Neutrophil (primary cell): ENCODE measurements at regions not wholly inside any gene's neighbourhood (a gene's known extent, or its start where the extent isn't known, plus 50 kb on each side); places are given as distances from the start of the nearest gene placed in this dataset.

Experiments
- H3K27ac ChIP-seq: fragments of 200-600 bp; sonication (generic); 2 replicates; pipeline ENCODE4 v1.5.1; 2016; ENCODE audit warnings: mild to moderate bottlenecking, moderate library complexity
- H3K27me3 ChIP-seq: fragments of 200-600 bp; sonication (generic); 2 replicates; pipeline ENCODE4 v1.6.0; 2016; ENCODE audit warnings: mild to moderate bottlenecking
- H3K36me3 ChIP-seq: fragments of 200-600 bp; sonication (generic); 2 replicates; pipeline ENCODE4 v1.5.1; 2017
- H3K4me1 ChIP-seq, 2 experiments: fragments of 200-600 bp in 1 of 2; sonication (generic) in 1 of 2; 1 replicate in 1 of 2; 2 replicates in 1 of 2; pipeline versions ENCODE4 v1.5.1 to v1.6.1; 2013 to 2016; ENCODE audit warnings: low read depth in 1 of 2, low read length in 1 of 2, mild to moderate bottlenecking in 1 of 2, moderate library complexity in 1 of 2; ENCODE audit not compliant: control insufficient read depth in 1 of 2, insufficient read depth in 1 of 2
- H3K4me3 ChIP-seq, 2 experiments: fragments of 200-600 bp in 1 of 2; sonication (generic) in 1 of 2; 1 replicate in 1 of 2; 2 replicates in 1 of 2; pipeline ENCODE4 v1.5.1; 2013 to 2016; ENCODE audit warnings: low read depth in 1 of 2, low read length in 1 of 2, mild to moderate bottlenecking in 1 of 2, moderate library complexity in 1 of 2
- H3K9me3 ChIP-seq: fragments of 200-600 bp; sonication (generic); 2 replicates; pipeline ENCODE4 v1.5.1; 2016
- TF ChIP-seq, protein P1 (sequence below): fragments of 200-600 bp; sonication (generic); IDR thresholded peaks from 2 replicates; pipeline ENCODE4 v1.5.1; 2016; ENCODE audit warnings: antibody characterized with exemption

DNA sequence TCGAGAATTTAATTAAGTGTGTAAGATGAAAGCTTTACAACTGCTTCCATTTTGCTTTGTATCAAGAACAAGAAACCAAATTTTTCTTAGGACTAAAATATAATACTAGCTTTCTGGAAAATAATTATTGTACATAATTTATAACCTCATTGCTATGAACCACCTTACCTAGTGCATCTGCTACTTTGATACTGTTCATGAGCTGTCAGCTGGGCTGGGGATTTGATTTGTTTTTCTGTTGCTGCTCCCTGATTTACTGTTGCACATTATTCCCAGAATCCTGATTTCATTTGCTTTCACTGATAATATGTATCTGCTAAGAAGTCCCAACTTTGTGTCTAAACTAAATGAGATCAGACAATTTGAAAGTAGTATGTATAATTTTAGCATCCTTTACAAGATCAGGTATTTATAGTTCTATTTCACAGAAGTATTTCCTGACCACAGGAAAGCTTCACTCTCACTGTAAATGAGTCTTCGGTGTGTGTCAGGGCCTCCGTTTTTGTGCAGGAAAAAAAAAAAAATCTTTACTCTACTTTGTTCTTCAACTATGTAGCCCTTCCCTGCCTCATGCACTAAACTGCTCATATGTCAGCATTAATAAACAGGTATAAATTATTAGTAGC is 105.6 kb upstream of the CCDC150 start:
- Histone ChIP-seq H3K27me3 (peaks cover 11% of the 10 kb centered on the region), H3K9me3 (no peaks in the 10 kb centered on the region), H3K4me1 (no peaks in the 10 kb centered on the region), H3K4me3 (no peak overlapping the region), H3K36me3 (no peaks in the 10 kb centered on the region), H3K27ac (no peak overlapping the region)
- TF ChIP-seq, protein P1, sequence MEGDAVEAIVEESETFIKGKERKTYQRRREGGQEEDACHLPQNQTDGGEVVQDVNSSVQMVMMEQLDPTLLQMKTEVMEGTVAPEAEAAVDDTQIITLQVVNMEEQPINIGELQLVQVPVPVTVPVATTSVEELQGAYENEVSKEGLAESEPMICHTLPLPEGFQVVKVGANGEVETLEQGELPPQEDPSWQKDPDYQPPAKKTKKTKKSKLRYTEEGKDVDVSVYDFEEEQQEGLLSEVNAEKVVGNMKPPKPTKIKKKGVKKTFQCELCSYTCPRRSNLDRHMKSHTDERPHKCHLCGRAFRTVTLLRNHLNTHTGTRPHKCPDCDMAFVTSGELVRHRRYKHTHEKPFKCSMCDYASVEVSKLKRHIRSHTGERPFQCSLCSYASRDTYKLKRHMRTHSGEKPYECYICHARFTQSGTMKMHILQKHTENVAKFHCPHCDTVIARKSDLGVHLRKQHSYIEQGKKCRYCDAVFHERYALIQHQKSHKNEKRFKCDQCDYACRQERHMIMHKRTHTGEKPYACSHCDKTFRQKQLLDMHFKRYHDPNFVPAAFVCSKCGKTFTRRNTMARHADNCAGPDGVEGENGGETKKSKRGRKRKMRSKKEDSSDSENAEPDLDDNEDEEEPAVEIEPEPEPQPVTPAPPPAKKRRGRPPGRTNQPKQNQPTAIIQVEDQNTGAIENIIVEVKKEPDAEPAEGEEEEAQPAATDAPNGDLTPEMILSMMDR: no peak

DNA sequence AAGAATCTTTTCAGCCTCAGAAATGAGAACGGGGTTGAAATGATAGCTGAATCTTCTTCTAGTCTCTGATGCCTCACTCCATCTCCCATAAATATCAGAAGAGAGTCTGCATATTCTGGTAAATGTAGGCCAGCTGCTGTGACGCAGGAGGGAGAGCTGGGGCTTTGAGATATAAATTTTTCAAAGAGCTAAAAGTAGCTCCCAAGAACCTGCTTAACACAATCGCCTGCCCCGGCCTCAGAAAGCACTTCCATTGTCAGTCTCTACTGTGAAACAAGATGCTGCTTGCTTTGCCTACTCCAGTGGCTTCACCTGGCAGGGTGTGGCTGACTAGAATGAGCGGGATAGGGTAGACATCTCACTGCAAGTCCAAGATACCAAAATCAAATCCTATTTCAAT is 105.0 kb upstream of the CCDC150 start:
- Histone ChIP-seq H3K36me3 (no peaks in the 10 kb centered on the region), H3K27me3 (peaks cover 11% of the 10 kb centered on the region), H3K9me3 (no peaks in the 10 kb centered on the region), H3K4me1 (no peaks in the 10 kb centered on the region), H3K27ac (no peak overlapping the region), H3K4me3 (no peak overlapping the region)
- TF ChIP-seq, protein P1: no peak

DNA sequence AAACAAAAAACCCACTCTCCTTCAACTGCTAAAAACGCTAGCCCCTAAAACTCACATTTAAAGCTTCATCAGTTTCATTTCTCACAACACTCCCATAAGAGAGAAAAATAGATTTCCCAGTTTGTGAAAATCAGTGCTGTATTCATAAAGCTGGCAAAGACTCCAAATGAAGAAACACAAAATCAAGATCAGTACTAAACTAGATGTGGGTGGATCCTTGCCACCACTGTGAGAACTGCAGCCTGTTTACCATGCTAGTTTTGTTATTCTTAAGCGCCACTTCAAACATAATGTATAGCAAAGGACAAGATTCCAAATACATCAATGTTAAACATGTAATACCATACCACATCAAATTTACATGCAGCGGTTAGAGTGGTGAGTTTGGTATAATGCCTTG is 104.5 kb upstream of the CCDC150 start:
- H3K36me3 ChIP-seq: no peaks in the 10 kb centered on the region
- H3K27me3 ChIP-seq: peaks cover 11% of the 10 kb centered on the region
- no peaks in the 10 kb centered on the region for H3K9me3 ChIP-seq
- H3K27ac ChIP-seq: no peak overlapping the region
- no peaks in the 10 kb centered on the region for H3K4me1 ChIP-seq
- no peak overlapping the region for H3K4me3 ChIP-seq
- TF ChIP-seq, protein P1: no peak

- Histone ChIP-seq H3K27ac (no peak overlapping the region), H3K4me1 (no peaks in the 10 kb centered on the region), H3K27me3 (peaks cover 11% of the 10 kb centered on the region), H3K9me3 (no peaks in the 10 kb centered on the region), H3K4me3 (no peak overlapping the region), H3K36me3 (no peaks in the 10 kb centered on the region)
- TF ChIP-seq, protein P1: no peak
These were observed 103.8 kb upstream of the CCDC150 start for GRCh38 chr2:196535742-196536141.

DNA sequence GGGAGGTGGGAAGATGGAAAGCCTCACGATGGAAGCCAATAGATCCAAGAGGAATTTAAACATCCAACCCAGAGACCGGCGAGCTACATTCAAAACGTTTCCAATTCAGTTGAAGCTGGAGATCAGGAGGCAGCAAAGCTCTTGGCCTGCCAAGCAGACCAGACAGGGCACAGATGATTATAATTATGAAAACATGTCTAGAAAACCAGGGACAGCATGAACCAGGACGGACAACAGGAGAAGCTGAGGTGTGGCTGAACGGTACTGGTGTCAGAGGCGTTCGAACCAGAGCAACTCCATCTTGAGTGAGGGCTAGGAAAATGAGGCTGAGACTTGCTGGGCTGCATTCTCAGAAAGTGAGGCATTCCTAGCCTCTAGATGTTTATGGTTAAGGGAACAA is 102.2 kb upstream of the CCDC150 start:
- Histone ChIP-seq H3K9me3 (no peaks in the 10 kb centered on the region), H3K27me3 (peaks cover 11% of the 10 kb centered on the region), H3K27ac (no peak overlapping the region), H3K4me3 (no peak overlapping the region), H3K4me1 (no peaks in the 10 kb centered on the region), H3K36me3 (no peaks in the 10 kb centered on the region)
- TF ChIP-seq, protein P1: no peak

DNA sequence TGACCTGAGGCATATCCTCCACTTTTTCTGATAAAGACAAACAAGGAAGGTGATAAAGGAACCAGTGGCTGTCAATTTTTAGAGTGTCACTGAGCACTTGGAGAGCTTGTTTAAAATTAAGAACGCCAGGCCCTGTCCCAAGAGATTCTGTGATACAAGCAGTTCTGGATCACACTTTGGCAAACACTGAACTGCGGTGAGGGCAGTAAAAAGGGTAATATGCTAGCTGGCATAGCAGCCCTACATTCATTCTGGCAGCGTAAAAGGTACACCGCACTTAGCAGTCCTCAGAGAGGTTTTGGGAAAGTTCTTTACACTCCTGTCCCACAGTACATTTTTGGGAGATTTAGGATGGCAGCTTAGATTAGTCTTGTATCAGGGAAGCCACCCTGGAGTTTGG is 101.3 kb upstream of the CCDC150 start:
- TF ChIP-seq, protein P1: no peak
- Histone ChIP-seq H3K36me3 (no peaks in the 10 kb centered on the region), H3K27ac (no peak overlapping the region), H3K27me3 (peaks cover 11% of the 10 kb centered on the region), H3K4me1 (no peaks in the 10 kb centered on the region), H3K9me3 (no peaks in the 10 kb centered on the region), H3K4me3 (no peak overlapping the region)
